ENCODE measurements at regions not wholly inside any gene's neighbourhood (a gene's known extent, or its start where the extent isn't known, plus 50 kb on each side); places are given as distances from the start of the nearest gene placed in this dataset.

DNA sequence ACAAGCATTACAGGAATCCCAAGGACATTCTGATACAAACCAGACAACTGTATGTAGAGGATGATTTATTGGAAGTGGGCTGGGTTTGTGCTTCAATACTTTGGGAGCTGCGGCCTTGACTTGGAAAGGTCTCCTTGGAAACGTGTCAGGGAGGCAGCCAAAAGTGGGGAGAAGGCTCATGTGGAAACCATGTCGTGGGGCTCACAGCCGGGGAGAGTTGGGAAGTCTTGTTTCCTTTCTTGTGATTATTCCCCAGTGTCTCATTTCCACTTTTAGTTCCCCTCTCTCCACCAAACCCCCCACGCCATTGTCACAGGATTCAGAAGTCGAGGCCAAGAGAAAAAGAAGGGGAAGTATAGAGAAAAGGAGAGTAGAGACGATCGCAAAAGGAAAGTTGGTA is 53.9 kb upstream of the SFMBT2 start:
- TF ChIP-seq, protein P1, sequence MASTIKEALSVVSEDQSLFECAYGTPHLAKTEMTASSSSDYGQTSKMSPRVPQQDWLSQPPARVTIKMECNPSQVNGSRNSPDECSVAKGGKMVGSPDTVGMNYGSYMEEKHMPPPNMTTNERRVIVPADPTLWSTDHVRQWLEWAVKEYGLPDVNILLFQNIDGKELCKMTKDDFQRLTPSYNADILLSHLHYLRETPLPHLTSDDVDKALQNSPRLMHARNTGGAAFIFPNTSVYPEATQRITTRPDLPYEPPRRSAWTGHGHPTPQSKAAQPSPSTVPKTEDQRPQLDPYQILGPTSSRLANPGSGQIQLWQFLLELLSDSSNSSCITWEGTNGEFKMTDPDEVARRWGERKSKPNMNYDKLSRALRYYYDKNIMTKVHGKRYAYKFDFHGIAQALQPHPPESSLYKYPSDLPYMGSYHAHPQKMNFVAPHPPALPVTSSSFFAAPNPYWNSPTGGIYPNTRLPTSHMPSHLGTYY (CRISPR knock-in tag; IDR thresholded peaks at IDR 0.05) = no peak
- TF ChIP-seq, protein P2, sequence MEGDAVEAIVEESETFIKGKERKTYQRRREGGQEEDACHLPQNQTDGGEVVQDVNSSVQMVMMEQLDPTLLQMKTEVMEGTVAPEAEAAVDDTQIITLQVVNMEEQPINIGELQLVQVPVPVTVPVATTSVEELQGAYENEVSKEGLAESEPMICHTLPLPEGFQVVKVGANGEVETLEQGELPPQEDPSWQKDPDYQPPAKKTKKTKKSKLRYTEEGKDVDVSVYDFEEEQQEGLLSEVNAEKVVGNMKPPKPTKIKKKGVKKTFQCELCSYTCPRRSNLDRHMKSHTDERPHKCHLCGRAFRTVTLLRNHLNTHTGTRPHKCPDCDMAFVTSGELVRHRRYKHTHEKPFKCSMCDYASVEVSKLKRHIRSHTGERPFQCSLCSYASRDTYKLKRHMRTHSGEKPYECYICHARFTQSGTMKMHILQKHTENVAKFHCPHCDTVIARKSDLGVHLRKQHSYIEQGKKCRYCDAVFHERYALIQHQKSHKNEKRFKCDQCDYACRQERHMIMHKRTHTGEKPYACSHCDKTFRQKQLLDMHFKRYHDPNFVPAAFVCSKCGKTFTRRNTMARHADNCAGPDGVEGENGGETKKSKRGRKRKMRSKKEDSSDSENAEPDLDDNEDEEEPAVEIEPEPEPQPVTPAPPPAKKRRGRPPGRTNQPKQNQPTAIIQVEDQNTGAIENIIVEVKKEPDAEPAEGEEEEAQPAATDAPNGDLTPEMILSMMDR (IDR thresholded peaks at IDR 0.05) = no peak
- no peak for TF ChIP-seq KAT7 (CRISPR knock-in tag; IDR thresholded peaks at IDR 0.05; ENCODE audit: borderline replicate concordance)
- TF ChIP-seq NFATC4 (CRISPR knock-in tag; IDR thresholded peaks at IDR 0.05) = no peak
